ENCODE measurements at regions not wholly inside any gene's neighbourhood (a gene's known extent, or its start where the extent isn't known, plus 50 kb on each side); places are given as distances from the start of the nearest gene placed in this dataset.

GRCh38 chr9:80957801-80958200, 731.5 kb downstream of the TLE1 start:
- no peaks in the 10 kb centered on the region for H3K27me3 Mint-ChIP-seq
- no peaks in the 10 kb centered on the region for H3K36me3 Mint-ChIP-seq
- Histone ChIP-seq H3K4me3 (ENCODE audit: low read depth, low read length) (no peak overlapping the region), H3K36me3 (ENCODE audit: control insufficient read depth, insufficient read depth, low read length) (no peaks in the 10 kb centered on the region), H3K27me3 (ENCODE audit: control insufficient read depth, insufficient read depth, low read length) (no peaks in the 10 kb centered on the region), H3K9me3 (ENCODE audit: control insufficient read depth in 2 of 2, low read length in 2 of 2) (no peaks in the 10 kb centered on the region), H3K4me1 (ENCODE audit: control insufficient read depth, insufficient read depth, low read length, poor library complexity, severe bottlenecking) (no peaks in the 10 kb centered on the region), H3K27ac (ENCODE audit: insufficient read depth, low read length, poor library complexity, severe bottlenecking) (no peak overlapping the region)
- H3K4me1 Mint-ChIP-seq: no peaks in the 10 kb centered on the region
- no peak overlapping the region for H3K27ac Mint-ChIP-seq
- H3K4me3 Mint-ChIP-seq: no peak overlapping the region
- ATAC-seq (ENCODE audit: low read depth in 2 of 2): no peak
- no peak for DNase-seq
- H3K9me3 Mint-ChIP-seq: peaks cover 3 to 15% (median 8%) of the 10 kb centered on the region in 7 donors

GRCh38 chr9:80954521-80954920, 734.8 kb downstream of the TLE1 start:
- H3K4me3 ChIP-seq (ENCODE audit: low read depth, low read length): no peak overlapping the region
- DNase-seq: no peak
- Mint-ChIP-seq H3K27me3 (no peaks in the 10 kb centered on the region), H3K36me3 (no peaks in the 10 kb centered on the region), H3K4me3 (no peak overlapping the region), H3K27ac (no peak overlapping the region), H3K9me3 (peaks cover 3 to 14% (median 5%) of the 10 kb centered on the region in 7 donors), H3K4me1 (no peaks in the 10 kb centered on the region)
- no peaks in the 10 kb centered on the region for H3K4me1 ChIP-seq (ENCODE audit: control insufficient read depth, insufficient read depth, low read length, poor library complexity, severe bottlenecking)
- no peaks in the 10 kb centered on the region for H3K27me3 ChIP-seq (ENCODE audit: control insufficient read depth, insufficient read depth, low read length)
- no peaks in the 10 kb centered on the region for H3K9me3 ChIP-seq (ENCODE audit: control insufficient read depth in 2 of 2, low read length in 2 of 2)
- no peak overlapping the region for H3K27ac ChIP-seq (ENCODE audit: insufficient read depth, low read length, poor library complexity, severe bottlenecking)
- no peak for ATAC-seq (ENCODE audit: low read depth in 2 of 2)
- H3K36me3 ChIP-seq (ENCODE audit: control insufficient read depth, insufficient read depth, low read length): no peaks in the 10 kb centered on the region

- ATAC-seq (ENCODE audit: low read depth in 2 of 2) (no peak), DNase-seq (no peak)
- Histone ChIP-seq H3K36me3 (ENCODE audit: control insufficient read depth, insufficient read depth, low read length) (no peaks in the 10 kb centered on the region), H3K9me3 (ENCODE audit: control insufficient read depth in 2 of 2, low read length in 2 of 2) (no peaks in the 10 kb centered on the region), H3K4me1 (ENCODE audit: control insufficient read depth, insufficient read depth, low read length, poor library complexity, severe bottlenecking) (no peaks in the 10 kb centered on the region), H3K27ac (ENCODE audit: insufficient read depth, low read length, poor library complexity, severe bottlenecking) (no peak overlapping the region), H3K4me3 (ENCODE audit: low read depth, low read length) (no peak overlapping the region), H3K27me3 (ENCODE audit: control insufficient read depth, insufficient read depth, low read length) (no peaks in the 10 kb centered on the region)
- no peaks in the 10 kb centered on the region for H3K4me1 Mint-ChIP-seq
- peaks cover 3 to 10% (median 5%) of the 10 kb centered on the region in 7 donors for H3K9me3 Mint-ChIP-seq
- no peaks in the 10 kb centered on the region for H3K27me3 Mint-ChIP-seq
- H3K4me3 Mint-ChIP-seq: no peak overlapping the region
- no peaks in the 10 kb centered on the region for H3K36me3 Mint-ChIP-seq
- no peak overlapping the region for H3K27ac Mint-ChIP-seq
Measured at GRCh38 chr9:80952363-80952922, 736.9 kb downstream of the TLE1 start.

- Mint-ChIP-seq H3K9me3 (peaks cover 3 to 10% (median 7%) of the 10 kb centered on the region in 7 donors), H3K4me3 (no peak overlapping the region)
- no peak for ATAC-seq (ENCODE audit: low read depth in 2 of 2)
Measured at GRCh38 chr9:80951675-80952074, 737.7 kb downstream of the TLE1 start.

GRCh38 chr9:80948876-80949275, 740.5 kb downstream of the TLE1 start:
- H3K4me1 ChIP-seq (ENCODE audit: control insufficient read depth, insufficient read depth, low read length, poor library complexity, severe bottlenecking): no peaks in the 10 kb centered on the region
- H3K4me1 Mint-ChIP-seq: no peaks in the 10 kb centered on the region
- H3K36me3 ChIP-seq (ENCODE audit: control insufficient read depth, insufficient read depth, low read length): no peaks in the 10 kb centered on the region
- ATAC-seq (ENCODE audit: low read depth in 2 of 2): no peak
- H3K9me3 ChIP-seq (ENCODE audit: control insufficient read depth in 2 of 2, low read length in 2 of 2): no peaks in the 10 kb centered on the region
- no peak overlapping the region for H3K27ac ChIP-seq (ENCODE audit: insufficient read depth, low read length, poor library complexity, severe bottlenecking)
- no peaks in the 10 kb centered on the region for H3K27me3 Mint-ChIP-seq
- H3K4me3 Mint-ChIP-seq: no peak overlapping the region
- no peaks in the 10 kb centered on the region for H3K36me3 Mint-ChIP-seq
- H3K9me3 Mint-ChIP-seq: peaks cover 0 to 10% (median 4%) of the 10 kb centered on the region in 7 donors
- no peak overlapping the region for H3K4me3 ChIP-seq (ENCODE audit: low read depth, low read length)
- no peak overlapping the region for H3K27ac Mint-ChIP-seq
- DNase-seq: no peak
- no peaks in the 10 kb centered on the region for H3K27me3 ChIP-seq (ENCODE audit: control insufficient read depth, insufficient read depth, low read length)

More at GRCh38 chr9:80951675-80952074, 737.7 kb downstream of the TLE1 start:
- Histone ChIP-seq H3K36me3 (ENCODE audit: control insufficient read depth, insufficient read depth, low read length) (no peaks in the 10 kb centered on the region), H3K4me3 (ENCODE audit: low read depth, low read length) (no peak overlapping the region), H3K27me3 (ENCODE audit: control insufficient read depth, insufficient read depth, low read length) (no peaks in the 10 kb centered on the region), H3K4me1 (ENCODE audit: control insufficient read depth, insufficient read depth, low read length, poor library complexity, severe bottlenecking) (no peaks in the 10 kb centered on the region), H3K9me3 (ENCODE audit: control insufficient read depth in 2 of 2, low read length in 2 of 2) (no peaks in the 10 kb centered on the region), H3K27ac (ENCODE audit: insufficient read depth, low read length, poor library complexity, severe bottlenecking) (no peak overlapping the region)
- DNase-seq: no peak
- no peaks in the 10 kb centered on the region for H3K27me3 Mint-ChIP-seq
- no peak overlapping the region for H3K27ac Mint-ChIP-seq
- no peaks in the 10 kb centered on the region for H3K36me3 Mint-ChIP-seq
- H3K4me1 Mint-ChIP-seq: no peaks in the 10 kb centered on the region

GRCh38 chr9:80948066-80948465, 741.3 kb downstream of the TLE1 start:
- DNase-seq (no peak), ATAC-seq (ENCODE audit: low read depth in 2 of 2) (no peak)
- Mint-ChIP-seq H3K27me3 (no peaks in the 10 kb centered on the region), H3K9me3 (peaks cover 0 to 10% (median 2%) of the 10 kb centered on the region in 7 donors), H3K36me3 (no peaks in the 10 kb centered on the region), H3K4me3 (no peak overlapping the region), H3K4me1 (no peaks in the 10 kb centered on the region), H3K27ac (no peak overlapping the region)
- H3K9me3 ChIP-seq (ENCODE audit: control insufficient read depth in 2 of 2, low read length in 2 of 2): no peaks in the 10 kb centered on the region
- no peaks in the 10 kb centered on the region for H3K27me3 ChIP-seq (ENCODE audit: control insufficient read depth, insufficient read depth, low read length)
- H3K36me3 ChIP-seq (ENCODE audit: control insufficient read depth, insufficient read depth, low read length): no peaks in the 10 kb centered on the region
- no peaks in the 10 kb centered on the region for H3K4me1 ChIP-seq (ENCODE audit: control insufficient read depth, insufficient read depth, low read length, poor library complexity, severe bottlenecking)
- no peak overlapping the region for H3K27ac ChIP-seq (ENCODE audit: insufficient read depth, low read length, poor library complexity, severe bottlenecking)
- no peak overlapping the region for H3K4me3 ChIP-seq (ENCODE audit: low read depth, low read length)

GRCh38 chr9:80946496-80947170, 742.7 kb downstream of the TLE1 start:
- H3K27ac ChIP-seq (ENCODE audit: insufficient read depth, low read length, poor library complexity, severe bottlenecking): no peak overlapping the region
- H3K27ac Mint-ChIP-seq: no peak overlapping the region
- ATAC-seq (ENCODE audit: low read depth in 2 of 2): no peak
- no peaks in the 10 kb centered on the region for H3K36me3 Mint-ChIP-seq
- no peaks in the 10 kb centered on the region for H3K4me1 Mint-ChIP-seq
- no peak overlapping the region for H3K4me3 ChIP-seq (ENCODE audit: low read depth, low read length)
- no peaks in the 10 kb centered on the region for H3K4me1 ChIP-seq (ENCODE audit: control insufficient read depth, insufficient read depth, low read length, poor library complexity, severe bottlenecking)
- no peaks in the 10 kb centered on the region for H3K27me3 Mint-ChIP-seq
- H3K9me3 Mint-ChIP-seq: peaks cover 1 to 10% (median 2%) of the 10 kb centered on the region in 7 donors
- no peak for DNase-seq
- no peaks in the 10 kb centered on the region for H3K27me3 ChIP-seq (ENCODE audit: control insufficient read depth, insufficient read depth, low read length)
- H3K36me3 ChIP-seq (ENCODE audit: control insufficient read depth, insufficient read depth, low read length): no peaks in the 10 kb centered on the region
- no peaks in the 10 kb centered on the region for H3K9me3 ChIP-seq (ENCODE audit: control insufficient read depth in 2 of 2, low read length in 2 of 2)
- peak overlapping the region in 1 of 4 donors; percentile 32 for H3K4me3 Mint-ChIP-seq

- Mint-ChIP-seq H3K27me3 (no peaks in the 10 kb centered on the region), H3K4me1 (no peaks in the 10 kb centered on the region), H3K9me3 (peaks cover 1 to 13% (median 3%) of the 10 kb centered on the region in 7 donors), H3K4me3 (peak overlapping the region in 1 of 4 donors; percentile 27), H3K36me3 (no peaks in the 10 kb centered on the region), H3K27ac (no peak overlapping the region)
- Histone ChIP-seq H3K27ac (ENCODE audit: insufficient read depth, low read length, poor library complexity, severe bottlenecking) (no peak overlapping the region), H3K4me1 (ENCODE audit: control insufficient read depth, insufficient read depth, low read length, poor library complexity, severe bottlenecking) (no peaks in the 10 kb centered on the region), H3K36me3 (ENCODE audit: control insufficient read depth, insufficient read depth, low read length) (no peaks in the 10 kb centered on the region), H3K4me3 (ENCODE audit: low read depth, low read length) (no peak overlapping the region), H3K9me3 (ENCODE audit: control insufficient read depth in 2 of 2, low read length in 2 of 2) (no peaks in the 10 kb centered on the region), H3K27me3 (ENCODE audit: control insufficient read depth, insufficient read depth, low read length) (no peaks in the 10 kb centered on the region)
- no peak for ATAC-seq (ENCODE audit: low read depth in 2 of 2)
- DNase-seq: no peak
Measured at GRCh38 chr9:80945436-80945835, 743.9 kb downstream of the TLE1 start.

Data from CD4-positive, CD25-positive, alpha-beta regulatory T cell (primary cell).